Neural progenitor cell (in vitro differentiated cells): ENCODE measurements at regions not wholly inside any gene's neighbourhood (a gene's known extent, or its start where the extent isn't known, plus 50 kb on each side); places are given as distances from the start of the nearest gene placed in this dataset.

Source experiments
- DNase-seq: peaks from one replicate; pipeline ENCODE4 v3.0.0-alpha.2; 2016; ENCODE audit warnings: low spot score
- H2AFZ ChIP-seq: fragments of 200-600 bp; sonication (generic); replicated peaks from 2 replicates; pipeline ENCODE4 v1.6.1; 2016; ENCODE audit warnings: antibody characterized with exemption
- H3F3A ChIP-seq: fragments of 200-600 bp; sonication (generic); 2 replicates; pipeline ENCODE4 v1.6.1; 2016; ENCODE audit warnings: antibody characterized with exemption, low read depth
- H3K27ac ChIP-seq: fragments of 200-600 bp; sonication (generic); 2 replicates; pipeline ENCODE4 v1.5.1; 2016; ENCODE audit warnings: mild to moderate bottlenecking
- H3K27me3 ChIP-seq: fragments of 200-600 bp; sonication (generic); 2 replicates; pipeline ENCODE4 v1.6.1; 2016; ENCODE audit warnings: mild to moderate bottlenecking, moderate library complexity
- H3K36me3 ChIP-seq: fragments of 200-600 bp; sonication (generic); 2 replicates; pipeline ENCODE4 v1.5.1; 2016
- H3K4me1 ChIP-seq: fragments of 200-600 bp; sonication (generic); 2 replicates; pipeline ENCODE4 v1.6.1; 2016; ENCODE audit warnings: mixed run types
- H3K4me2 ChIP-seq: fragments of 200-600 bp; sonication (generic); 2 replicates; pipeline ENCODE4 v1.6.1; 2016
- H3K4me3 ChIP-seq: fragments of 200-600 bp; sonication (generic); 2 replicates; pipeline ENCODE4 v1.5.1; 2016
- H3K79me2 ChIP-seq: fragments of 200-600 bp; sonication (generic); 2 replicates; pipeline ENCODE4 v1.6.1; 2016; ENCODE audit warnings: low read depth
- H3K9ac ChIP-seq: fragments of 200-600 bp; sonication (generic); 2 replicates; pipeline ENCODE4 v1.6.1; 2016
- H3K9me3 ChIP-seq: fragments of 200-600 bp; sonication (generic); 2 replicates; pipeline ENCODE4 v1.5.1; 2016; ENCODE audit warnings: low read depth
- H4K20me1 ChIP-seq: fragments of 200-600 bp; sonication (generic); 2 replicates; pipeline ENCODE4 v1.6.1; 2016; ENCODE audit warnings: low read depth
- H3K27ac Mint-ChIP-seq: 3 replicates; pipeline ENCODE4 v1.8.0; 2021; ENCODE audit warnings: mixed read lengths
- H3K27me3 Mint-ChIP-seq: 2 replicates; pipeline ENCODE4 v1.8.0; 2022; ENCODE audit warnings: low read depth, mild to moderate bottlenecking, inconsistent platforms, moderate library complexity, mixed read lengths; ENCODE audit not compliant: insufficient read depth
- H3K36me3 Mint-ChIP-seq: 3 replicates; pipeline ENCODE4 v1.8.0; 2021; ENCODE audit warnings: mixed read lengths
- H3K4me1 Mint-ChIP-seq: 3 replicates; pipeline ENCODE4 v1.8.0; 2021; ENCODE audit warnings: mixed read lengths
- H3K4me3 Mint-ChIP-seq: 3 replicates; pipeline ENCODE4 v1.8.0; 2021; ENCODE audit warnings: mild to moderate bottlenecking, moderate library complexity, mixed read lengths
- H3K9me3 Mint-ChIP-seq: 3 replicates; pipeline ENCODE4 v1.8.0; 2020; ENCODE audit warnings: mixed read lengths
- CTCF ChIP-seq: fragments of 200-600 bp; sonication (generic); IDR thresholded peaks from 2 replicates; pipeline ENCODE4 v1.5.1; 2017; ENCODE audit warnings: antibody characterized with exemption, mild to moderate bottlenecking
- EZH2 ChIP-seq: fragments of 200-600 bp; sonication (generic); IDR thresholded peaks from 2 replicates; pipeline ENCODE4 v1.6.1; 2017; ENCODE audit warnings: antibody characterized with exemption, mild to moderate bottlenecking, moderate library complexity
- EZH2phosphoT487 ChIP-seq: fragments of 200-600 bp; sonication (generic); IDR thresholded peaks from 2 replicates; pipeline ENCODE4 v1.6.1; 2017; ENCODE audit warnings: antibody characterized with exemption

DNA sequence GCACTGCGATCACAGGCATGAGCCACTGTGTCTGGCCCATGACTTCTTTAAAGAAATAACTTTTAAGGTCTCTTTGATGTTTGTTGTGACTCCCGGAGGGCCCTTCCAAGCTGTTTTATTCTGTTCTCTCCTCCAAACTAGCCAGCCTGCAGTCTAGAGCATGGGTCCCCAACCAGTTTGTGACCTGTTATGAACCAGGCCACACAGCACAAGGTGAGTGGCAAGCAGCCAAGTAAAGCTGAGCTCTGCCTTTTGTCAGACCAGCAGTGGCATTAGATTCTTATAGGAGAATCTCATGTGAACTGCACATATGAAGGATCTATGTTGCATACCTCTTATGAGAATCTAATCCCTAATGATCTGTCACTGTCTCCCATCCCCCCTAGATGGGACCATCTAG is 223.9 kb upstream of the RGPD4 start:
- Histone ChIP-seq H3K9ac (no peak overlapping the region), H3K4me1 (no peaks in the 10 kb centered on the region), H3K27ac (no peak overlapping the region), H2AFZ (no peak overlapping the region), H3K9me3 (no peaks in the 10 kb centered on the region), H3K27me3 (no peaks in the 10 kb centered on the region), H3K79me2 (no peaks in the 10 kb centered on the region), H4K20me1 (no peaks in the 10 kb centered on the region), H3K4me2 (no peak overlapping the region), H3K36me3 (no peaks in the 10 kb centered on the region), H3K4me3 (no peak overlapping the region), H3F3A (no peaks in the 10 kb centered on the region)
- TF ChIP-seq EZH2phosphoT487, result no peak
- TF ChIP-seq CTCF, result no peak
- no peak for TF ChIP-seq EZH2
- H3K27me3 Mint-ChIP-seq, result peaks cover under 1% of the 10 kb centered on the region
- peak overlapping the region; percentile 81 for H3K27ac Mint-ChIP-seq
- no peaks in the 10 kb centered on the region for H3K4me1 Mint-ChIP-seq
- peaks cover 4% of the 10 kb centered on the region for H3K9me3 Mint-ChIP-seq
- no peak for DNase-seq
- H3K4me3 Mint-ChIP-seq, result no peak overlapping the region
- H3K36me3 Mint-ChIP-seq, result no peaks in the 10 kb centered on the region

GRCh38 chr2:107607054-107607453 is 219.6 kb upstream of the RGPD4 start:
- H3K36me3 Mint-ChIP-seq, result no peaks in the 10 kb centered on the region
- H2AFZ ChIP-seq, result no peak overlapping the region

GRCh38 chr2:107607473-107607872 is 219.2 kb upstream of the RGPD4 start:
- Mint-ChIP-seq H3K4me1 (no peaks in the 10 kb centered on the region), H3K27me3 (peaks cover 2% of the 10 kb centered on the region), H3K4me3 (no peak overlapping the region), H3K27ac (no peak overlapping the region), H3K36me3 (no peaks in the 10 kb centered on the region), H3K9me3 (peaks cover 3% of the 10 kb centered on the region)
- H3K27ac ChIP-seq, result no peak overlapping the region
- H3K79me2 ChIP-seq, result no peaks in the 10 kb centered on the region
- no peak overlapping the region for H3K4me3 ChIP-seq
- H3K4me1 ChIP-seq, result no peaks in the 10 kb centered on the region
- H2AFZ ChIP-seq, result no peak overlapping the region
- H3K27me3 ChIP-seq, result no peaks in the 10 kb centered on the region
- no peaks in the 10 kb centered on the region for H3F3A ChIP-seq
- DNase-seq, result no peak
- no peaks in the 10 kb centered on the region for H3K9me3 ChIP-seq
- no peaks in the 10 kb centered on the region for H4K20me1 ChIP-seq
- no peak overlapping the region for H3K4me2 ChIP-seq
- H3K9ac ChIP-seq, result no peak overlapping the region
- no peaks in the 10 kb centered on the region for H3K36me3 ChIP-seq
- TF ChIP-seq EZH2 (no peak), CTCF (no peak), EZH2phosphoT487 (no peak)

More at GRCh38 chr2:107607054-107607453, 219.6 kb upstream of the RGPD4 start:
- Histone ChIP-seq H3K4me2 (no peak overlapping the region), H3F3A (no peaks in the 10 kb centered on the region), H3K36me3 (no peaks in the 10 kb centered on the region), H3K4me3 (no peak overlapping the region), H3K9me3 (no peaks in the 10 kb centered on the region), H3K4me1 (no peaks in the 10 kb centered on the region), H3K27ac (no peak overlapping the region), H3K79me2 (no peaks in the 10 kb centered on the region), H3K9ac (no peak overlapping the region), H3K27me3 (no peaks in the 10 kb centered on the region), H4K20me1 (no peaks in the 10 kb centered on the region)
- Mint-ChIP-seq H3K4me1 (no peaks in the 10 kb centered on the region), H3K9me3 (peaks cover 3% of the 10 kb centered on the region), H3K27me3 (peaks cover 2% of the 10 kb centered on the region), H3K4me3 (no peak overlapping the region), H3K27ac (no peak overlapping the region)
- DNase-seq, result no peak
- TF ChIP-seq CTCF, result no peak

DNA sequence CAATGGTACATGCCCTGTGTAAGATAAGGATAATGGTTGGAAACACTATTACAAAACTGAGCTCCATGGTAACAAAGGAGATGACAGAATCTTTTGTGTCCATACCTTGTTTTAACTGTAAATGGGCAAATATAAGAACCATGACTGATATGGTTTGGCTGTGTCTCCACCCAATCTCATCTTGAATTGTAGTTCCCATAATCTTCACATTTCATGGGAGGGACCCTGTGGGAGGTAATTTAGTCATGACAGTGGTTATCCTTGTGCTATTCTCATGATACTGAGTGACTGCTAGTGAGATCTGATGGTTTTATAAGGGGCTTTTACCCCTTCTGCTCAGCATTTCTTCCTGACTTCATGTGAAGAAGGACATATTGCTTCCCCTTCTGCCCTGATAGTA is 211.7 kb upstream of the RGPD4 start:
- Mint-ChIP-seq H3K36me3 (no peaks in the 10 kb centered on the region), H3K4me3 (no peak overlapping the region), H3K4me1 (no peaks in the 10 kb centered on the region)

More for the DNA sequence above, 211.7 kb upstream of the RGPD4 start:
- no peak overlapping the region for H3K27ac Mint-ChIP-seq
- H4K20me1 ChIP-seq, result no peaks in the 10 kb centered on the region
- no peak overlapping the region for H3K9ac ChIP-seq
- TF ChIP-seq CTCF, result no peak
- TF ChIP-seq EZH2phosphoT487, result no peak
- TF ChIP-seq EZH2, result no peak
- H3K4me3 ChIP-seq, result no peak overlapping the region
- H3K9me3 Mint-ChIP-seq, result peaks cover 28% of the 10 kb centered on the region
- H3K79me2 ChIP-seq, result no peaks in the 10 kb centered on the region
- no peaks in the 10 kb centered on the region for H3K27me3 Mint-ChIP-seq
- no peak overlapping the region for H3K27ac ChIP-seq
- no peak overlapping the region for H3K4me2 ChIP-seq
- H3K4me1 ChIP-seq, result no peaks in the 10 kb centered on the region
- H3K27me3 ChIP-seq, result no peaks in the 10 kb centered on the region
- H3K36me3 ChIP-seq, result peaks cover 16% of the 10 kb centered on the region
- peaks cover 25% of the 10 kb centered on the region for H3K9me3 ChIP-seq
- H2AFZ ChIP-seq, result no peak overlapping the region
- DNase-seq, result no peak
- H3F3A ChIP-seq, result no peaks in the 10 kb centered on the region
